ENCODE measurements at regions not wholly inside any gene's neighbourhood (a gene's known extent, or its start where the extent isn't known, plus 50 kb on each side); places are given as distances from the start of the nearest gene placed in this dataset.
A peak's percentile ranks its signal among the peaks of the same experiment; 100 is the strongest.

GRCh38 chr7:41107938-41108448 is 594.9 kb downstream of the INHBA start:
- peak; percentile 30 for DNase-seq (ENCODE audit: low read depth)

DNA sequence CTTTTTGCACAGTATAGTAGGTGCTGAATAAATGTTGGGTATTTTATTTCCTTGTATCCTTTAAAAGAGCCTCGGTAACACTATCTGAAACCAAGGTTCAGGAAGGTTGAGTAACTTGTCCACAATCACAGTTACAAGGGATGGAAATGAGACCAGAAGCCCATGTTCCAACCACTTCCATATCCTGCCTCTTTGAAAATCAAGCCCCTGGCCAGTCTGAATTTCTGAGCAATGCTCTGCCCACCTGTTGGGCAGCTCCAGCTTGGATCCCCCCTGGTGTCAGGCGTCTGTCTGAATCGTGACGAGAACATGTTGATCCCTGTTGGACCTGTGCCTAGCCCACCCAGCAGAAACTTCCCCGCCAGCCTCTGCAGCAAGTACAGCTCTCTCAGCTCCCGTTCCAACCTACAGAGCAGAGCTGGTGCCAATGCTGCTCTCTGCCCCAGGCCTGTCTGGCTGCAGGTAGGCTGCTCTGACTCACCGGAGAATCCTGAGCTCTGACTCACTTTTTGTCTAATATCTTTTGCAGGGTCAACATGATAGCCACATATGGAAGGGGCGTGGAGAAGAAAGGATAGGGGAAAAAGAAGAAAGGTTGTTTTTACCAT is 595.5 kb downstream of the INHBA start:
- peak; percentile 44 for DNase-seq (ENCODE audit: low read depth)

GRCh38 chr7:41104631-41105030 is 598.3 kb downstream of the INHBA start:
- no peak for DNase-seq (ENCODE audit: low read depth)

DNA sequence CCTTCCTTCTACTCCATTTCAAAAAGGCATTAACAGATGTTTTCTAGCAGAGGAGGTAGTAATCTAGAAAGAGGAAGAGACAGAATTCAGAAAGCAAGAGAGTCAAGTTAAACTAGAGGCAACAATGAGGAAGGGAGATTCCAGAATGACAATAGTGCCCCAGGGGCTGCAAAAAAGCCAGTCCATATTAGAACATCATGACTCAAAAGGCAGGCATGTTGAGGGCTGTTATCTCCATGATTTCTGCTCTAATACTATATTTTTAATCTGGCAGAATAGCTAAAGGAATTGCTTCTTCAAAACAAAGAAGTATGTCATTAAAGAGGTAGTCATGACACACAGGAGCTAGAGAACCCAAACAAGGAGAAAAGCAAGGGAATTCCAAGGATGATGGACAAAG is 599.6 kb downstream of the INHBA start:
- DNase-seq (ENCODE audit: low read depth): no peak

- no peak for DNase-seq (ENCODE audit: low read depth)
These were observed 604.0 kb downstream of the INHBA start for GRCh38 chr7:41098846-41099245.

DNA sequence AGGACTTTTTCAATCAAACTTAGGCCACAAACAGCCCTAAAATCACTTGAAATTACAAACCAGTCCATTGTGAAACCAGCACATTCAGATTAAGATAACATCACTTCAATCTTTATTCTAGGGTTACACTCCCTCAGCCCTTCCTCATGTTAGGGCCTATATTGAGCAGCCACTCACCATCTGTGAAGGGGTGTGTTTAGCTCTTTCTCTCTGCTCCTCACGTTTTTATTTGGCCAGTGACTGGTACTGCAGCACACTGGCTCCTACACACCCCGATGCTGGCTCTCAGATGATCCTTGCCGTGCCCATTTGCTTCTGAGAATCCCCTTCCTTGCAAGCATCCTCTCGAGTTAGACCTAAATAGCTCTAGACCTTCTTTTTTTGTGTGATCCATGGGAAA is 604.5 kb downstream of the INHBA start:
- DNase-seq (ENCODE audit: low read depth): no peak

DNA sequence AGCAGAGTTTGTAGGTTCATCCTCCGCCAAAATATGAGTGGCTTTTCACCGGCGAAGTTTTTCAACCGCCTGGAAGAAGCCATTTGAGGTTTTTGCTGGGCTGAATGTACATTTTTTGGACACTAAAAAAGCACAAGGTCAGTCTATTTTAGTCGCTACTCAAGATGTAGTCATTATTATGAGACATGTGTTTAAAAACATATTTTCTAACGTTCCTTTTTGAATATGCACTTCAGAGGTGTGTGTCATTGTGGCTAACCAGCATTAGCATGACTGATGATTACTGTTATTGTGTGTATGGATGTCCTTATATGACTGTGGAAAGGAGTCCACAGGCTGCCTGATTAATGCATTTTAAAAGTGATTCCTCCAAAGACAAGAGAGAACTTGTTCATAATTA is 605.4 kb downstream of the INHBA start:
- peak; percentile 94 for DNase-seq (ENCODE audit: low read depth)

- DNase-seq (ENCODE audit: low read depth): peak; percentile 70
These were observed 606.0 kb downstream of the INHBA start for GRCh38 chr7:41096917-41097316.

DNA sequence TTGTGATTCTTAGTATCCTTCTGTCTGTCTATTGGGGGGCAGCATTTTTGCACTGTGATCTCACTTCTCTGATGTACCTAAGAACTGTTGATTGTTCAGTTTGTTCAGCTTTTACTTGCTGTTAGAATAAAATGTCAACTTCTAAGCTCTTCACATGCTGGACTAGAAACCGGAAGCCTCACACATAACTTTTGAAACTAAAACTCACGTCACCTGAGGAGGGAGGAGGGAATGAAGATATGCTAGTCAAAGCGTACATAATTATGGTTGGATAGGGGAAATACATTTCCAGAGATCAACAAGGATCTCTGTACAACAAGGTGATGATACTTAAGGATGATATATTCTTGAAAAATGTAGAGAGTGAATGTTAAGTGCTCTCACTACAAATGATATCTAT is 609.7 kb downstream of the INHBA start:
- DNase-seq (ENCODE audit: low read depth): no peak

DNA sequence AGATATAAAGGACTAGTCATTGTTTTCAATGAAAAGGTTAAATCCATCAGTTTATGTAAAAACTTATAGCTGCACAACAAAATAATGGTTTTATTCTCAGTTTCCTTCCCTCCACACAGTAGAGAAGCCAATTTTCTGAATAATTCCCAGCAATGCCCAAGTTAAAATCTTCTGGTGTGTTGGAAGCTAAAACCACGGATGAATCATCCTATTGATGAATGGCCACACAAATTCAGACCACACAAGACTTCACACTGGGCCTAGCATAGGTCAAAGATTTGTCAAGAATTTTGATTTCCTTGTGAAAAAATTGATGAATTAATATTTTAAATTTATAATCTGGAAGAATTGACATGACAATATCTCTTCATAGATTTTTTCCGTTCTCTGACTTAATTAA is 617.6 kb downstream of the INHBA start:
- peak; percentile 82 for DNase-seq (ENCODE audit: low read depth)

DNA sequence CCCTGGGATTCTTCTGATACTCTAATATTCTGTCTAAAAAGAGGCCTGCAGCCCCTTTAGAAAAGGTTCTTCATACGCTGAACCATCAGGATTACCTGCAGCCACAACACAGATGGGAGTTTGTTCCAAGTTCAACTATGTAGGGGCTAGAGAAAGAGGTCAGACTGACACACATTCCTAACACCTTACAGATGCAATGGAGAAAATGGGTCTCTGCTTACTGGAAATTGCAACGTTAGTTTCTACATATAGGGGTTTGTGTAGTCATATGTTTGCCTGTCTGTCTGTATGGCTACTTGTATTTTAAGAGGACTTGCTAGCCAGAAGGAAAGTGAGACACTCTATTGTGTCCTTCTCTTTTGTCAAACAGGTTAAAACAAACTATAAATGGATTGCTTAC is 618.5 kb downstream of the INHBA start:
- DNase-seq (ENCODE audit: low read depth): no peak

DNA sequence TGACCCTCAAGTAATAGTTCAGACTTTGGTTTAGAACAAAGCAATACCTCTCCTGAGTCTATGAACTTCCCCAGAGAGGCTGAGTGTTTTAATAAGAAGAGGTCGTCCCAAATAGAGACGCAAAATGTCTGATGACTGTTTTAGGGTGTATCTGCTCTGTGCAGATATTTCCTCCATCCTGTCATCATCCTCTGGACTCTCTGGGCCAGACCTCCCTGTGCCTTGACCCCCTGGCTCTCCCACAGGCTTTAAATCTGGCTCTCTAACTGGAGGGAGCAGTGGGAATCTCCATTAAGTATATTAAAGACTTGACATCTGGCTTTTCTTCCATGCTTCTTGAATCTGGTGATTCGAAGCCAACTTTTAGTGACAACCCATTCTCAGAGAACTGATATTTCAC is 633.3 kb downstream of the INHBA start:
- DNase-seq (ENCODE audit: low read depth): no peak

DNA sequence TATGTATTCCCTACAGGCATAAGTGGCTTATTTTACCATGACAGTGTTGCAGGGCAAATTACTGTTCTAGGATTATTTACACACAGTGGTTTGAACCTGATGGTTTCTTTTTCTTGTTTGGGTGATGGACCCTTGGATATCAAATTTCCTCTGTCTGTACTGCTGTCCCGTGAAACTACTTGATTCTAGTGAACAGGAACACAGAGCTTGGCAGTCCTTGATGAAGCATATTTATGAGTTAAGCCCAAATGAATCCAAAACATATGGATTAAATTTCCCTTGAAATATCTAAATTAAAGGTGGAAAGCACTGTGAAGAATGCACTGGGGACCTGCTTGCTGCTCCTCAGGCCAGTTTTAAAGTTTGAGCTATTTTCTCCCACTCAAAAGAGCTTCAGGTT is 635.3 kb downstream of the INHBA start:
- DNase-seq (ENCODE audit: low read depth): no peak

GRCh38 chr7:41065663-41066062 is 637.2 kb downstream of the INHBA start:
- DNase-seq (ENCODE audit: low read depth): no peak

- DNase-seq (ENCODE audit: low read depth): no peak
These were observed 639.8 kb downstream of the INHBA start for GRCh38 chr7:41063116-41063515.

DNA sequence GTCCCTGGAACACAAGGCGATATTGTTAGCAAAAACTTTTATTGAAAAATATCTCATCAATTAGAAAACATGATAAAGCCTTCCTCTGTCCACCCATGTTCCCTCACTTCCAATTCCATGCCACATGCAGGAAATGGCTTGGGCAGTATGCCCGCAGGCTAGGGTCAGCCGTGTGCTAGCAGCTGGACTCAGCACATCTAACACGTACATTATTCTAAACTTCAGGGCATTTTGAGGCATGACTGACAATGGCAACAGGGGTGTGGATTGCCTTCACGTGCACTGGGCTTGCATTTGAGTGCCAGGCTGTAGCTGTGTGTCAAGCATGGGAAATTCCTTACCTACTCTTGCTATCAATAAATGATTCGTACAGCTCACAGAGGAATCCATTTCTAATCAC is 642.1 kb downstream of the INHBA start:
- no peak for DNase-seq (ENCODE audit: low read depth)

DNA sequence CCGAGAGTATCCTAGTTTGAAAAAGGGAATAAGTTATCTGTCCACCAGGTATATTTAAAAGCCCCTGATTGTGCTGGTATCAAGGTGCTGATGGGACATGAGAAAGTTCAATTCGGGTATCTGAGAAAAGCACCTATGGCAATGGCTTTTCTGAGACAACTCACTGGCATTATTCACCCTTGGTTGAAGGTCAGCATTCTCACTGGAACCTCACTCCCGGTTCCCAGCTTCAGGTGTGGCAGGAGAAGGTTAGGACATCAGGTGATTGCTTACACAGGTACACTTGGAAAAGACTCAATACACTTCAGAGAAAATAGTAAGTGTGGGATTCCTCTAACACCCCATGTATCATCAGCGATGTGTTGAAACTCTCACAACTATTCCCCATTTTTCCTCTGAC is 643.1 kb downstream of the INHBA start:
- DNase-seq (ENCODE audit: low read depth): no peak

DNA sequence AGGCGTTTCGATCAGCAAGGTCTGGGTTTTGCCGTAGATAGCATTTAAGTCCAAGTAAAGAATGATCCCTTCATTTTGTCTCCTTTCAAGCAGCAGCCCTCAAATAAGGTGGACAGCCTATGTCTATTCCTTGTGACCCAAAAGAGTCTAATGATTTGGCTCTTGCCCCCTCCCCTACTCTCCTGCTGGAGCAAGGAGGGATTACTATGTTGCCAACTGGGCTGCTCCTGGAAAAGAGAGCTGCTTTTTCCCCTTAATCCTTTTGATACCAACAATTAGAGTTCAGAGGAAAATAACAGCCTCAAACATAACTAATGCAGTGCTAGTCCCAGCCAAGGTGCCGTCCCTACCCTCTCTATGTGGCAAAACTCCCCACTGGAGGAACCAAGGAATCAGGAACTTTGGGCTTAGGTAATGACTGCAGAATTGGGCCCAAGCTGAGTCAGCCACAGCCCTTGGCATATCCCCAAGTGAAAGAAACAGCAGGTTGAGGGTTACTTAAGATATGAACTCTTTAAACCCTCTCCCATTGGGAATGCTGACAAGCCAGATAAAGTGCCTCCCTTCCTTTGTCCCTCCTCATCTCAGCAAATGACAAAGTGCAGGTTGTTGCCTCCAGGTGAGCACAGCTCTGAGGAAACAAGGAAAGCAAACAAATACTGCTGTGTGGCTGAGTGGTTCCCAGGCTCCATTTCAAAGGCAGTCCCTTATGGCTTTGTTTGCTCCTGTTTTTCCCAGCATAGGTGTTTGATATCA is 643.7 kb downstream of the INHBA start:
- no peak for DNase-seq (ENCODE audit: low read depth)

- DNase-seq (ENCODE audit: low read depth): peak; percentile 30
These were observed 647.8 kb downstream of the INHBA start for GRCh38 chr7:41054960-41055661.

DNA sequence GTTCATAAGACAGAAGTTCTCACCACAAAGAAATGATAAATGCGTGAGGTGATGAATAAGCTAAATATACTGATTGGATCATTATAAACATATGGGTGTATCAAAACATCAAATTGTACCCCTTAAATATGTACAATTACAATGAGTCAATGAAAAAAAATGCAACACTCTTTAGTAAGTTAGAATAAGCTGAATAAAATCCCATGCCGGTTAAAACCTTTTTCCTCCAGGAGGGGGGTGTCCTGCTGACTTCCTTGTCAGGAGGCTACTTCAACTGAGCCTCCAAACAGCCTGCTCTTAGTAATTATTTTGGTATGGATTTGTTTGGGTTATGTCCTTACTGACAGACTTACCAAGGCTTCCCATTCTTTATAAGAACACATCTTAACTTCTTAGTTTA is 649.1 kb downstream of the INHBA start:
- peak; percentile 50 for DNase-seq (ENCODE audit: low read depth)

- no peak for DNase-seq (ENCODE audit: low read depth)
These were observed 650.2 kb downstream of the INHBA start for GRCh38 chr7:41052736-41053135.

- DNase-seq (ENCODE audit: low read depth): no peak
These were observed 650.7 kb downstream of the INHBA start for GRCh38 chr7:41052201-41052600.

DNA sequence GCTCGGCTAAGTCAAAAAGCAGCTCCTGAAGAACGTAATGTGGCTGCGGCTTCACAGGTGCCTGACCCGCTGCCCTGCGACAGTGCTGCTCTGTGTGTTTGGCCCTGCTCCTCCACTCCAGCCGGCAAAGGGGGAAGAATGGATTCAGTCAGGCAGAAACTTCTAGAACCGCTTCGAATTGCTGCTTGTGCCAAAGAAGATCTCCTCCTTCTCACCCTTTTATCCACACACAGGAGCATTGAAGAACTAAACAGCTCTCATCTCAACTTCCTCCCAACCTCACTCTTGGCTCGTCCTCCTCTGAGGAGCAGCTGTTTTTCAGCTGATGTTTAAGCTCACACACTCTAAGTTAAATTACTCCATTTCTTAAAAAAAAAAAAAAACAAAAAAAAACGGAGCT is 651.4 kb downstream of the INHBA start:
- peak; percentile 38 for DNase-seq (ENCODE audit: low read depth)

Data from LHCN-M2 (cell line).